GM18511 (cell line): ENCODE measurements at regions not wholly inside any gene's neighbourhood (a gene's known extent, or its start where the extent isn't known, plus 50 kb on each side); places are given as distances from the start of the nearest gene placed in this dataset.
"Not testable (repeated sequence)": the region's sequence is repeated elsewhere in the genome, so short reads cannot be mapped to it uniquely, and the experiment has no call there.

ENCODE experiments used
- ATAC-seq: cut with Tn5 transposase; IDR thresholded peaks from one replicate; pipeline ENCODE4 v1.9.1; 2021; ENCODE audit warnings: mild to moderate bottlenecking, moderate library complexity; ENCODE audit not compliant: unreplicated experiment

DNA sequence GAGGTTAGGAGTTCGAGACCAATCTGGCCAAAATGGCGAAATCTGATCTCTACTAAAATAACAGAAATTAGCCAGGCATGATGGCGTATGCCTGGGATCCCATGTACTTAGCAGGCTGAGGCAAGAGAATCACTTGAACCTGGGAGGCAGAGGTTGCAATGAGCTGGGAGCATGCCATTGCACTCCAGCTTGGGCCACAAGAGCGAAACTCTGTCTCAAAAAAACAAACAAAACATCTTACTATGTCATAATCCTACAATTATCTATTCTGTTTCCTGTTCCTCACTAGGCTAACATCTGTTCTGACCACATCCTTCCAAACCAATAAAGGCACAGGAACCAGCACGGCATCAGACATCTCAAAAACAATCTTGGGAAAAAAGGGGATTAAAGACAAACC is 361.8 kb upstream of the UBE2E3 start:
- ATAC-seq = no peak

DNA sequence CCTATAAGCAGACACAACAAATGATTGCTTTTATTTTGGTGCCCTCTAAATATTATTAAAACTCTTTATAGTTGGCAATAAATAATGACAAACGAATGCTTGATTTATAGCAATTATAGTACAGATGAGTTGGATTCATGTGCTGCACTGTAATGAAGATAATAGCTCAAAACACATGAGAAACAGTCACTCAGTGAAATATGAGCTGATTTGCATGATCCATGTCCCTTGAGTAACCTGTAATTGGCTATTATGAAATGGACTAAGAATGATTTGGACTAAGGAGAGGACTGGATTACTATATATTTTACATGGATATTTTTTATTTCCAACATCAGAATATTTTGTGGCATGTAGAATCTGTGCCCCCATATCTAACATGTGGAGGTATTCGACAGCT is 365.6 kb upstream of the UBE2E3 start:
- ATAC-seq = no peak

GRCh38 chr2:180609626-180610340 is 370.6 kb upstream of the UBE2E3 start:
- no peak for ATAC-seq

- ATAC-seq = no peak
These were observed 372.8 kb upstream of the UBE2E3 start for GRCh38 chr2:180607514-180608049.

GRCh38 chr2:180604077-180604476 is 376.3 kb upstream of the UBE2E3 start:
- ATAC-seq = peak; percentile 72

- ATAC-seq = no peak
These were observed 379.4 kb upstream of the UBE2E3 start for GRCh38 chr2:180601016-180601415.

DNA sequence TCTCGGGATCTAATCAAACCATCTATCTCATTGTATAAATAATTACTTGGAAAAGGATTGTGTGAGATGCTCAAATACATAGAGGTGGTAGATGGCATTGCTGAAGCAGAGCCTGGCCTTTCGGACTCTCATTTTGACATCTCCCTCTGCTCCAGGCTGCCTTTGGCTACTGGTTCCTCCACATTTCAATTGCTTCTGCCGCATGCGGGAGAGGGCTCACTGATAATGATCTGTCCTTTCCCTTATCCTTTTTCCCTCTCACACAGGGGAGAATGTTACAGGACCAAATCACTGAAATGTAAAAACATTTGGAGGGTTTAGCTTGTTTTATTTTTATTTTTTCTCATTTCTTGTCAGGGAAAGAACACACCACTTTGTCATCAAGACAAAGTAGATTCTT is 380.6 kb upstream of the UBE2E3 start:
- no peak for ATAC-seq

DNA sequence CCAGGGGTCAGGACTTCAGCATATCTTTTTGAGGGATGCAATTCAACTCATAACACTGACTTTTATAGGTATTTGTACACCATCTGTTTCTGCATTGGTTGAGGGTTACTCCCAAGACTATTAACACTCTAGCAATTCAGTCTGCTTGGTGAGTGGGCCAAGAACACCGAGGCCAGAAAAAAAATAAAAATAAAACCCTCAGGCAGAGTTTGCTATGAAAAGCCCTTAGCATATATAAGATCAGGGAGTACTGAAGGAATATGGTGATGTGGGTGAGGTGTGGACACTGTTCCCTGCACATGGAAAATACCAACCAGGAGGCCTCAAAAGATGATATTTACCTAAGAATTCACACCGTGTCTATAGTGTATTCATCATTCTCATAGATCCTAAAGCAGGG is 383.2 kb upstream of the UBE2E3 start:
- ATAC-seq = no peak

DNA sequence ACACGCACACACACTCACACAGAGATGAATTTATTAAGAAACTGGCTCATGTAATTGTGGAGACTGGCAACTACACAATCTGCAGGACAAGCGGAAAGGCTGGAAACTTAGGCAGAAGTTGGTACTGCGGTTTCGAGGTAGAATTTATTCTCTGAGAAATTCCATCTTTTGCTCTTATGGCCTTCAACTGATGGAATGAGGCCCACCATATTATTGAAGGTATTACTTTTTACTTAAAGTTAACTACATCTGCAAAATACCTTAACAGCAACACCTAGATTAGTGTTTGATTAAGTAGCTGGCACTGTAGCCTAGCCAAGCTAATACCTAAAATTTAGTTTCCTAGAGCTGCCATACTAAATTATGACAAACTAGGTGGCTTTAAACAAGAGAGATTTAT is 384.0 kb upstream of the UBE2E3 start:
- no peak for ATAC-seq

- ATAC-seq = no peak
These were observed 388.5 kb upstream of the UBE2E3 start for GRCh38 chr2:180591947-180592346.

- ATAC-seq = not testable (repeated sequence)
These were observed 389.2 kb upstream of the UBE2E3 start for GRCh38 chr2:180591093-180591781.

- no peak for ATAC-seq
These were observed 396.8 kb upstream of the UBE2E3 start for GRCh38 chr2:180583441-180584140.

GRCh38 chr2:180579388-180579787 is 401.0 kb upstream of the UBE2E3 start:
- no peak for ATAC-seq

DNA sequence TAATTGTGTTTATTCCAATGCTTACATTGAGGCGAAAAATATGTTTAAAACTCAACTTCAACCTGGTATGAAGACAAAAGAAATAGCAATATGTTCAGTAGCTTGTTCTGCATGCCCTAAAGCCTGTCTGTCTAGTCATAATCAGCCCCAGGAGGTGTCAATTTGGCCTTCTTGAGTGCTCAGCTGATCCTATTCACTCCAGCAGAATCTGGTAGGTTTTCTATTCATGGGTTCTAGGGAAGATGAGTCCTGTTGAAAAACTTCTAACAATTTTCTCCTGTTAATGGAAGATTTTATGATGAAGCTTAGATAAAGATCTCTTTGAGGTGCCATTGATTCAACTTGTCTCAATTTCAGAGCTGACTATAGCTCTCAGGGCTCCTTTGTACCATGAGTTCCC is 402.0 kb upstream of the UBE2E3 start:
- ATAC-seq = no peak

DNA sequence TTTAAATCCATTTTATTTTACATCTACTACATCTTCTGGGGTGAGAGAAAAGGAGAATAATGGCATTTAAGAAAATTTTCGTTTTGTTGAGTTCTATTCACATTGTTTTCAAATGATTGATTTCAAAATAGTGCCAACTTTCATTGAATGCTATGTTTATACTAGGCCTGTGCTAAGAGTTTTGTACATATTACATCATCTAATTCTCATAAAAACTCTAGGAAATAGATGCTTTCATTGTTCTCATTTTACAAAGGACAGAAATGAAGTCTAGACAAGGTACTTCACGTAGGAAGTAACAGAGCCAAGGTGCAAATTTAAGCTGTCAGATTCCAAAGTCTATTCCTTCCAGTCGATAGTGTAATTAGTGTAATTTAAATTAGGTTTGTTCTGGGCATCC is 402.8 kb upstream of the UBE2E3 start:
- no peak for ATAC-seq

DNA sequence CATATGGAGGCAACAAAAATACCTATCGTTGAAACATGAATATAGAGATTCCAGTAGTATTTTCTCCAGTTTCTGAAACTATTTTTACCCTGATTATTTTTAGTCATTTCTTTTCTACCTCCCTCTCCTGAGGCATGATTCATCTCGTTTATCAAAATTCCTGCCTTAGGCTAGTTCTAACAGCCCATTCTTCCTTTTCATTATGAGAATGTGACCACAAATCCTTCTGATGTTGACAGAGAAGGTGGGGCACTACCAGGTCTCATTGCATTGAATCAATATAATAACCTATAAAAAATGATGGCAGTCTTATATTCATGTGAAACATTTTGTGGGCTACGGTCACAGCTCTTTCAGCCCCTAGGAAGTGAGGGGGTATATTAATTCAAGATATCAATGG is 406.5 kb upstream of the UBE2E3 start:
- ATAC-seq = no peak

DNA sequence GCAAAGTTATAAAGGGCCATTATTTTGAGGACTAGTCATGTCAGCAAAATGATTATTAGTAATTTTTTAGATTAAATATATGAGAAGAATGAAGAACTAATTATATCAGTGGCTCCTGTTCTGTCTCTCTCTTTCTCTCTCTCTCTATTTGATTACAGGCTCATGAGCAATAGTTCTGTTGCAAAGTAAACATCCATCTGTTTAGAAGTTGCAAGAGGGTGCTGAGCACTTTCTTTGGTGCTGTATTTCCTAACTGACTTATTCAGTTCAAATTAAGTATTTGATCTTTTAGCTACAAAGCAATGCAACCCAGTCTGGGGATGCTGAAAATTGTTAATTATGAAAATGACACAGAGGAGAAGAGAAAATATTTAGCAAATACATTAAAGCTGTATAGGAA is 408.1 kb upstream of the UBE2E3 start:
- no peak for ATAC-seq

GRCh38 chr2:180571559-180571958 is 408.8 kb upstream of the UBE2E3 start:
- ATAC-seq = no peak

GRCh38 chr2:180570864-180571263 is 409.5 kb upstream of the UBE2E3 start:
- ATAC-seq = no peak

DNA sequence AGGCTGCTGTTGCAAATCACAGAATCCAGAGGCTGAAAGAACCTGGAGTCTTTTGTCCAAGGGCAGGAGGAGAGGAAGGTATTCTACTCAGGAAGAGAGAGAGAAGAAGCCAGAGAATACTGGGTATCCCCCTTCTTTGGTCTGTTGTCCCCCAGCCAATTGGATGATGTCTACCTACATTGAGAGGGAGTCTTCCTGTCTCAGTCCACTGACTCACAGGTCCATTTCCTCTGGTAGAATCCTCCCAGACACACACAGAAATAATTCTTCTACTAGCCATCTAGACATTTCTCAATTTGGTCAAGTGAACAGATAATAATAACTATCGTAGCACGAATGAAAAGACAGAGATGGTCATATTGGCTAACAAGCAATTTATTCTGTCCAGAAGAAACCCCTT is 416.4 kb upstream of the UBE2E3 start:
- ATAC-seq = no peak

GRCh38 chr2:180562378-180562777 is 418.0 kb upstream of the UBE2E3 start:
- no peak for ATAC-seq

GRCh38 chr2:180559771-180560170 is 420.6 kb upstream of the UBE2E3 start:
- no peak for ATAC-seq
